ENCODE measurements at regions not wholly inside any gene's neighbourhood (a gene's known extent, or its start where the extent isn't known, plus 50 kb on each side); places are given as distances from the start of the nearest gene placed in this dataset.

DNA sequence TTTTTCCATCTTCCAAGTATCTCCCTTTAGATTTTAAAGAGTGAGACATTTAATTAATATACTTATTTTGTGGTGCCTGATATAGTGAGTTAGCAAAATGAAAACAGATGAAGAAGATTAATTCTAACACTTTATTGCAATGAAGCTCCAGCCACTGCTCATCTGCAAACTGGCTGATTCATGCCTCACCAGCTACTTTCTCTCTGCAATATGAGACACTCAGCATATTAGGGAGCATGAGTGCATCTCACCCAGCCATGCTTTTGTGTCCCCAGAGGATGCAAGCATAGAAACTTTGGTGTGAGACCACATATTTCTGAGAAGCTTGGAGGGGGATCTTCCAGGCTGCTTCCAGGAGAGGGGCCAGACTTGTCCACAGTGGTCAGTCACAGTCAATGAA, 148.6 kb downstream of the BMP4 start:
- Mint-ChIP-seq H3K4me1 (no peaks in the 10 kb centered on the region), H3K27ac (no peak overlapping the region; a peak in 1 of 7 replicates), H3K4me3 (no peak overlapping the region), H3K36me3 (ENCODE audit: insufficient read depth in 1 of 3, low read depth in 3 of 3) (peaks cover 0 to 2% (median 0%) of the 10 kb centered on the region in 3 experiments; a peak in 1 of 7 replicates), H3K27me3 (ENCODE audit: low read depth) (no peaks in the 10 kb centered on the region; the same call in 1 of the 2 replicates), H3K9me3 (peaks cover 3 to 5% of the 10 kb centered on the region in 2 experiments; a peak in 2 of 5 replicates)
- DNase-seq, result no peak
- no peak overlapping the region for H4K91ac ChIP-seq (ENCODE audit: insufficient read length, low read depth, low read length)
- H2BK120ac ChIP-seq (ENCODE audit: low read depth, low read length, poor library complexity, severe bottlenecking), result no peak overlapping the region
- H2AK5ac ChIP-seq (ENCODE audit: insufficient read length, low read length), result no peak overlapping the region
- no peaks in the 10 kb centered on the region for H3K23me2 ChIP-seq (ENCODE audit: insufficient read length, low read depth, low read length, poor library complexity, severe bottlenecking)
- H3K79me1 ChIP-seq (ENCODE audit: insufficient read depth, low read depth, low read length, poor library complexity, severe bottlenecking), result no peaks in the 10 kb centered on the region
- H2BK20ac ChIP-seq (ENCODE audit: low read depth, low read length, poor library complexity, severe bottlenecking), result no peak overlapping the region
- H3K9me3 ChIP-seq (ENCODE audit: control insufficient read depth, low read depth, low read length), result no peaks in the 10 kb centered on the region
- H2BK5ac ChIP-seq (ENCODE audit: insufficient read length, low read length), result no peak overlapping the region
- no peak overlapping the region for H3T11ph ChIP-seq (ENCODE audit: low read length)
- no peak overlapping the region for H2BK12ac ChIP-seq (ENCODE audit: insufficient read length, low read depth, low read length)
- no peaks in the 10 kb centered on the region for H3K4me1 ChIP-seq (ENCODE audit: insufficient read depth, low read length)
- TF ChIP-seq, protein P1, sequence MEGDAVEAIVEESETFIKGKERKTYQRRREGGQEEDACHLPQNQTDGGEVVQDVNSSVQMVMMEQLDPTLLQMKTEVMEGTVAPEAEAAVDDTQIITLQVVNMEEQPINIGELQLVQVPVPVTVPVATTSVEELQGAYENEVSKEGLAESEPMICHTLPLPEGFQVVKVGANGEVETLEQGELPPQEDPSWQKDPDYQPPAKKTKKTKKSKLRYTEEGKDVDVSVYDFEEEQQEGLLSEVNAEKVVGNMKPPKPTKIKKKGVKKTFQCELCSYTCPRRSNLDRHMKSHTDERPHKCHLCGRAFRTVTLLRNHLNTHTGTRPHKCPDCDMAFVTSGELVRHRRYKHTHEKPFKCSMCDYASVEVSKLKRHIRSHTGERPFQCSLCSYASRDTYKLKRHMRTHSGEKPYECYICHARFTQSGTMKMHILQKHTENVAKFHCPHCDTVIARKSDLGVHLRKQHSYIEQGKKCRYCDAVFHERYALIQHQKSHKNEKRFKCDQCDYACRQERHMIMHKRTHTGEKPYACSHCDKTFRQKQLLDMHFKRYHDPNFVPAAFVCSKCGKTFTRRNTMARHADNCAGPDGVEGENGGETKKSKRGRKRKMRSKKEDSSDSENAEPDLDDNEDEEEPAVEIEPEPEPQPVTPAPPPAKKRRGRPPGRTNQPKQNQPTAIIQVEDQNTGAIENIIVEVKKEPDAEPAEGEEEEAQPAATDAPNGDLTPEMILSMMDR (conservative IDR thresholded peaks at IDR 0.05), result no peak
- no peak overlapping the region for H3K4me2 ChIP-seq (ENCODE audit: insufficient read depth, insufficient read length, low read length)
- no peak overlapping the region for H4K8ac ChIP-seq (replicated peaks; ENCODE audit: insufficient read length, low read depth, low read length)
- H3K4ac ChIP-seq (ENCODE audit: low read depth, low read length), result no peak overlapping the region
- no peak overlapping the region for H4K5ac ChIP-seq (ENCODE audit: insufficient read length, low read depth, low read length)
- no peak overlapping the region for H3K23ac ChIP-seq (ENCODE audit: insufficient read length, low read depth, low read length)
- no peak overlapping the region for H3K56ac ChIP-seq (ENCODE audit: insufficient read length, low read depth, low read length)
- H2BK15ac ChIP-seq (ENCODE audit: low read depth, low read length), result no peak overlapping the region
- no peak overlapping the region for H3K14ac ChIP-seq (ENCODE audit: insufficient read depth, low read length)
- no peaks in the 10 kb centered on the region for H3K79me2 ChIP-seq (ENCODE audit: insufficient read depth, low read length)
- H4K20me1 ChIP-seq (ENCODE audit: control insufficient read depth, insufficient read depth, insufficient read length), result no peaks in the 10 kb centered on the region
- H3K18ac ChIP-seq (ENCODE audit: insufficient read length, low read depth, low read length), result no peak overlapping the region
- no peak overlapping the region for H3K9ac ChIP-seq (ENCODE audit: extremely low read depth, insufficient read length, low read length)
- no peak overlapping the region for H3K27ac ChIP-seq (ENCODE audit: insufficient read length, low read depth, low read length)
- no peaks in the 10 kb centered on the region for H3K27me3 ChIP-seq (ENCODE audit: insufficient read depth, low read length)
- H2AFZ ChIP-seq (ENCODE audit: low read length), result no peak overlapping the region
